Transverse colon (tissue), 4 donors: ENCODE measurements at regions not wholly inside any gene's neighbourhood (a gene's known extent, or its start where the extent isn't known, plus 50 kb on each side); places are given as distances from the start of the nearest gene placed in this dataset.
"Not testable (repeated sequence)": the region's sequence is repeated elsewhere in the genome, so short reads cannot be mapped to it uniquely, and the experiment has no call there.

Source experiments
- DNase-seq: peaks from one replicate; pipeline ENCODE4 v3.0.0-alpha.2; 2019
- H3K27ac ChIP-seq, 4 donors: fragments of 200-600 bp; sonication (generic); 2 replicates each; pipeline ENCODE4 v1.5.1; 2016 to 2018; ENCODE audit warnings: inconsistent platforms in 4 of 4
- H3K27me3 ChIP-seq: fragments of 200-600 bp; sonication (generic); 2 replicates; pipeline ENCODE4 v1.5.1; 2017; ENCODE audit warnings: inconsistent platforms
- H3K36me3 ChIP-seq, 4 donors: fragments of 200-600 bp; sonication (generic); 2 replicates each; pipeline ENCODE4 v1.5.1; 2017 to 2019; ENCODE audit warnings: inconsistent platforms in 4 of 4
- H3K4me1 ChIP-seq, 4 donors: fragments of 200-600 bp; sonication (generic); 2 replicates each; pipeline ENCODE4 v1.5.1; 2017 to 2020; ENCODE audit warnings: inconsistent platforms in 4 of 4
- H3K4me3 ChIP-seq, 4 donors: fragments of 200-600 bp; sonication (generic); 1 replicate in 1 of 4; 2 replicates in 3 of 4; pipeline versions ENCODE4 v1.5.1 to v1.6.1; 2017 to 2019; ENCODE audit warnings: inconsistent platforms in 4 of 4
- H3K9me3 ChIP-seq, 2 donors: fragments of 200-600 bp; sonication (generic); 2 replicates each; pipeline ENCODE4 v1.5.1; 2017 to 2019; ENCODE audit warnings: inconsistent platforms in 2 of 2
- EP300 ChIP-seq: sonication (generic); formaldehyde crosslinking; IDR thresholded peaks from one replicate; pipeline ENCODE4 v1.6.1; 2017; ENCODE audit warnings: antibody characterized with exemption, low read depth
- POLR2A ChIP-seq: fragments of 450-650 bp; IDR thresholded peaks from one replicate; pipeline ENCODE4 v1.6.1; 2016; ENCODE audit warnings: antibody characterized with exemption, mild to moderate bottlenecking, moderate library complexity
- POLR2AphosphoS5 ChIP-seq, 3 donors: sonication (generic); formaldehyde crosslinking; IDR thresholded peaks; one replicate each; pipeline ENCODE4 v1.6.1; 2016; ENCODE audit warnings: antibody characterized with exemption in 3 of 3
- WGBS, 2 donors: methylation state at CpG; one replicate each; pipeline ENCODE4 v1.1.5; 2018; ENCODE audit warnings: low coverage in 1 of 2; 5-methylcytosine and 5-hydroxymethylcytosine counted together
- in situ Hi-C, 4 donors: fragments of 200-750 bp; cut with MboI; loops; one replicate each; pipeline versions ENCODE4 v1.15.0 to v1.15.1; 2017; ENCODE audit warnings: low sequenced_read_pairs in 3 of 4, low pct_ligation_motif_present in 1 of 4, low pct_unique_long_range_greater_than_20kb in 1 of 4
- intact Hi-C: fragments of 100-400 bp; cut with DNase I; formaldehyde crosslinking; loops from one replicate; pipeline ENCODE4 v1.15.1; 2023; ENCODE audit warnings: low total_unique reads
- TF ChIP-seq, protein P1 (sequence below), 5 experiments: fragments of 200-600 bp in 3 of 5; fragments of 450-650 bp in 2 of 5; sonication (generic) in 3 of 5; IDR thresholded peaks; 1 replicate in 2 of 5; 2 replicates in 3 of 5; pipeline ENCODE4 v1.5.1; 2016 to 2017; ENCODE audit warnings: antibody characterized with exemption in 5 of 5, inconsistent platforms in 3 of 5, mild to moderate bottlenecking in 2 of 5, moderate library complexity in 1 of 5

- no peaks in the 10 kb centered on the region for H3K27me3 ChIP-seq
- H3K9me3 ChIP-seq: peaks cover 0 to 6% of the 10 kb centered on the region in 2 donors
- H3K4me3 ChIP-seq: no peak overlapping the region
- in situ Hi-C loops: no loop called here
- H3K36me3 ChIP-seq: no peaks in the 10 kb centered on the region
- DNase-seq: no peak
- H3K27ac ChIP-seq: peak overlapping the region in 1 of 4 donors; percentile 19
- TF ChIP-seq, protein P1, sequence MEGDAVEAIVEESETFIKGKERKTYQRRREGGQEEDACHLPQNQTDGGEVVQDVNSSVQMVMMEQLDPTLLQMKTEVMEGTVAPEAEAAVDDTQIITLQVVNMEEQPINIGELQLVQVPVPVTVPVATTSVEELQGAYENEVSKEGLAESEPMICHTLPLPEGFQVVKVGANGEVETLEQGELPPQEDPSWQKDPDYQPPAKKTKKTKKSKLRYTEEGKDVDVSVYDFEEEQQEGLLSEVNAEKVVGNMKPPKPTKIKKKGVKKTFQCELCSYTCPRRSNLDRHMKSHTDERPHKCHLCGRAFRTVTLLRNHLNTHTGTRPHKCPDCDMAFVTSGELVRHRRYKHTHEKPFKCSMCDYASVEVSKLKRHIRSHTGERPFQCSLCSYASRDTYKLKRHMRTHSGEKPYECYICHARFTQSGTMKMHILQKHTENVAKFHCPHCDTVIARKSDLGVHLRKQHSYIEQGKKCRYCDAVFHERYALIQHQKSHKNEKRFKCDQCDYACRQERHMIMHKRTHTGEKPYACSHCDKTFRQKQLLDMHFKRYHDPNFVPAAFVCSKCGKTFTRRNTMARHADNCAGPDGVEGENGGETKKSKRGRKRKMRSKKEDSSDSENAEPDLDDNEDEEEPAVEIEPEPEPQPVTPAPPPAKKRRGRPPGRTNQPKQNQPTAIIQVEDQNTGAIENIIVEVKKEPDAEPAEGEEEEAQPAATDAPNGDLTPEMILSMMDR (IDR thresholded peaks at IDR 0.05): no peak
- no peak for TF ChIP-seq POLR2AphosphoS5 (IDR thresholded peaks at IDR 0.05)
- TF ChIP-seq EP300: no peak
- TF ChIP-seq POLR2A: no peak
- whole genome bisulfite sequencing, 2 donors: 53 to 73% methylated on average over 5 to 23 of the region's 23 CpGs
- intact Hi-C loops: no loop called here
- H3K4me1 ChIP-seq: peaks cover 0 to 4% (median 0%) of the 10 kb centered on the region in 4 donors
These were observed 143.7 kb downstream of the DLL1 start for GRCh38 chr6:170147056-170147787.

- in situ Hi-C loops: no loop called here
- Histone ChIP-seq H3K4me3 (no peak overlapping the region), H3K36me3 (no peaks in the 10 kb centered on the region), H3K9me3 (peaks cover 0 to 6% of the 10 kb centered on the region in 2 donors), H3K27me3 (no peaks in the 10 kb centered on the region), H3K27ac (no peak overlapping the region), H3K4me1 (no peaks in the 10 kb centered on the region)
- TF ChIP-seq POLR2AphosphoS5 (IDR thresholded peaks at IDR 0.05): no peak
- TF ChIP-seq, protein P1 (IDR thresholded peaks at IDR 0.05): no peak
- no peak for TF ChIP-seq POLR2A
- no peak for TF ChIP-seq EP300
- DNase-seq: no peak
- intact Hi-C loops: no loop called here
- WGBS, 2 donors: 72% methylated on average over 11 of the region's 12 CpGs; no CpG with 5 or more reads in 1 of the 2 donors
These were observed 144.2 kb downstream of the DLL1 start for GRCh38 chr6:170146640-170147039.

- H3K36me3 ChIP-seq, H3K27me3 ChIP-seq, in situ Hi-C loops: not testable (repeated sequence)
These were observed 144.7 kb downstream of the DLL1 start for GRCh38 chr6:170146131-170146530.

DNA sequence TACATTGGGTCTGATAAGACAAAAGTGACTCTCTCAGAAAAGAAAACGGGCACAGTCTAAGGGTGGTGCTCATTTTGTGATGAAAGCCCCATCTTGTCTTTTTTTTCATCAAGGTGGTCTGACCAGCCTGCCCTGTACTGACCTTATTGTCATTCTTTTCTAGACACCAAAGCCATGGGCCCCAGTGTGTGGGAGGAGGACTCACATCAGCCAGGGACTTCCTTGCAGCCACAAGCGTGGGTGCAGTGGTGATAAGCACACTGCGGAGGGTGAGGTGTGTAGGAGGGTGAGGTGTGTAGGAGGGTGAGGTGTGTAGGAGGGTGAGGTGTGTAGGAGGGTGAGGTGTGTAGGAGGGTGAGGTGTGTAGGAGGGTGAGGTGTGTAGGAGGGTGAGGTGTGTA is 145.2 kb downstream of the DLL1 start:
- H3K36me3 ChIP-seq, DNase-seq, in situ Hi-C loops, H3K9me3 ChIP-seq, H3K4me3 ChIP-seq, intact Hi-C loops, H3K27me3 ChIP-seq, H3K27ac ChIP-seq, H3K4me1 ChIP-seq: not testable (repeated sequence)
- WGBS, 2 donors: 32 to 49% methylated on average over 2 to 3 of the region's 3 CpGs

More at GRCh38 chr6:170146131-170146530, 144.7 kb downstream of the DLL1 start:
- H3K4me1 ChIP-seq, intact Hi-C loops, H3K27ac ChIP-seq, H3K4me3 ChIP-seq, H3K9me3 ChIP-seq, DNase-seq: not testable (repeated sequence)

GRCh38 chr6:170145272-170145592 is 145.6 kb downstream of the DLL1 start:
- intact Hi-C loops (no loop called here), in situ Hi-C loops (no loop called here)
- H3K4me1 ChIP-seq: no peaks in the 10 kb centered on the region
- WGBS, 2 donors: 93 to 100% methylated on average over 1 to 3 of the region's 3 CpGs
- H3K27ac ChIP-seq: no peak overlapping the region
- H3K4me3 ChIP-seq: no peak overlapping the region
- peaks cover 0 to 6% of the 10 kb centered on the region in 2 donors for H3K9me3 ChIP-seq
- no peaks in the 10 kb centered on the region for H3K36me3 ChIP-seq
- no peak for DNase-seq
- H3K27me3 ChIP-seq: no peaks in the 10 kb centered on the region
- TF ChIP-seq POLR2A (no peak), EP300 (no peak), POLR2AphosphoS5 (IDR thresholded peaks at IDR 0.05) (no peak)
- TF ChIP-seq, protein P1 (IDR thresholded peaks at IDR 0.05): no peak
